MV-4-11 (cell line): ENCODE measurements at regions not wholly inside any gene's neighbourhood (a gene's known extent, or its start where the extent isn't known, plus 50 kb on each side); places are given as distances from the start of the nearest gene placed in this dataset.
"Not testable (repeated sequence)": the region's sequence is repeated elsewhere in the genome, so short reads cannot be mapped to it uniquely, and the experiment has no call there.

ENCODE experiments used
- DNase-seq: peaks from one replicate; lab custom pipeline; 2025; lab: John Stamatoyannopoulos, UW

DNA sequence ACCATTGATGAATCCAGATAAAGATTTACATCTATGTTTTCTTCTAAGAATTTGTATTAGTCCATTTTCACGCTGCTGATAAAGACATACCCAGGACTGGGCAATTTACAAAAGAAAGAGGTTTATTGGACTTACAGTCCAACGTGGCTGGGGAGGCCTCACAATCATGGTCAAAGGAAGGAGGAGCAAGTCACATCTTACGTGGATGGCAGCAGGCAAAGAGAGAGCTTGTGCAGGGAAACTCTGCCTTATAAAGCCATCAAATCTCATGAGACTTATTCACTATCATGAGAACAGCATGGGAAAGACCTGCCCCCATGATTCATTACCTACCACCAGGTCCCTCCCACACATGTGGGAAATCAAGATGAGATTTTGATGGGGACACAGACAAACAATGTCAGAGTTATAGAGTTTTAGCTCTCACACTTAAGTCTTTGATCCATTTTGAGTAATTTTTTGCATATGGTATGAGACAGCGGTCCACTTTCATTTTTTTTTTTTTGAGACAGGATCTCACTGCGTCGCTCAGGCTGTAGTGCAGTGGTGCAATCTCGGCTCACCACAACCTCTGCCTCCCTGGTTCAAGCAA, 53.5 kb upstream of the JADE2 start:
- not testable (repeated sequence) for DNase-seq

DNA sequence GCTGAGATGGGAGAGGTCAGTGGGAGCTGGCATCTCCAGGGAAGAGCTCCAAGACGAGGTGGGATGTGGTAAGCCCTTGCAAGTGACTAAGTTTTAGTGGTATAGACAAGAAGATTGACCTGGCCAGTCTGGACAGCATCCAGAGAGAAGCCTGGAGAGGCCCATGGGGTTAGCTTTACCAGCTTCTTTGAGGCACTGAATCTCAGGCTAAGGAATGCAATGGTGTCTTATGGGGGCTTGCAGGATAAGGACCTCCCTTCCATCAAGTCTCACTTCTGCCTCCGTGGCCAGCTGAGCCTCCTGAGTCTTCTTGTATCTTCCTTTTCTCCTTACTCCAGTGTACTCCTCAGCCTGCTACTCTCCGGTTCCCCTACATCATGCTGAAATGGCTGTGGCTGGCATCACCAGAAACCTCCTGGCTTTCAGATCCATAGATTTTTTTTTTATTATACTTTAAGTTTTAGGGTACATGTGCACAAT, 56.5 kb upstream of the JADE2 start:
- no peak for DNase-seq

DNA sequence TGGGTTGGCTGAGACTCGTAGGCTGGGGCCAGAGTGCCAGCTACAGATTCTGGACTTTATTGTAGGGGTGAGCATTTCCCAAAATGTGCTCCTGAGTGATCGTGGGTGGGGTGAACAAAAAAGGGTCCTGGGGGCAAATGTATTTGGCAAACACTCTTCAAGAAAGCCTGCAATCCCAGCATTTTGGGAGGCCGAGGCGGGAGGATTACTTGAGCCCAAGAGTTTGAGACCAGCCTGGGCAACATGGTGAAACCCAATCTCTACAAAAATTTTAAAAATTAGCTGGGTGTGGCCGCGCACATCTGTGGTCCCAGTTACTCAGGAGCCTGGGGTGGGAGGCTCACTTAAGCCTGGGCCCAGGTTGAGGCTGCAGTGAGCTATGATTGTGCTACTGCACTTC, 55.5 kb upstream of the CDKN2AIPNL start:
- DNase-seq, result no peak

DNA sequence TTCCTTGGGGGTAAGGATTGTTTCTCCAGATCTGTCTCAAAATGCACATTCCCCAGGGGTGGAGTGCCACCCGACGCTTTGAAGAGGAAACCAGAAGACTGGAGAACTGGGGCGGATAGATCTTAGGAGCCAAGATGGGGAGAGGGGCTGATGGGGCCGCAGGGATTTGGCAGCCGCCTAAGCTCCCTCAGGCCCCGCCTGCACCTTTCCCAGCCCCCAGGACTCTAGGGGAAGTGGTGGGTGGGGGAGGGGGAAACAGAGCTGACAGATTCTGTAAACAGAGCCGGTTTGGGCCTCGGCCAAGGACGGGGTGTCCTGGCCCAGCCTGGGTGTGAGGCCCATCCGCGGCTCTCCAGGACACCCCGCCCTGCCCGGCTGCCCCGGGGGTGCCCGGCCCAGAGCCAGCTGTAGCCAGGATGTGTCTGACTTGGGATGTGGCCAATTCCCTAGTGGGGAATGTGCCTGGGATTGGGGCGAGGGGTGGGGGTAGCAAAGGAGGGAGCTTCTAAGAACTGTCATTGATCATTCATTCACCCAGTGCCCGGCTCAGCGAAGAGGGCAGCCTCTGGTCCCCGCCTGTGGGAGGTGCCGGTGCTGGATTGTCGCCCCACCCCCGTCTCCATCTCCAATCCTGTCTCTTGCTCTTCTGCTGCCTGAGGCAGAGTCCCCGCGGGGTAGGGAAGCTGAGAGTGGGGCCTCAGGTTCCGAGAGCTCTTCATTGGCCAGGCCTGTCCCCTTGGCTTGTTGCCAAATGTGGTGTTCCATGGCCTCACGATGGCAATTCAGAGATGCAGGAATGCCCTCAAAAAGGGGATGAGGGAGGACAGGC, 54.8 kb upstream of the CDKN2AIPNL start:
- peak; percentile 37 for DNase-seq

DNA sequence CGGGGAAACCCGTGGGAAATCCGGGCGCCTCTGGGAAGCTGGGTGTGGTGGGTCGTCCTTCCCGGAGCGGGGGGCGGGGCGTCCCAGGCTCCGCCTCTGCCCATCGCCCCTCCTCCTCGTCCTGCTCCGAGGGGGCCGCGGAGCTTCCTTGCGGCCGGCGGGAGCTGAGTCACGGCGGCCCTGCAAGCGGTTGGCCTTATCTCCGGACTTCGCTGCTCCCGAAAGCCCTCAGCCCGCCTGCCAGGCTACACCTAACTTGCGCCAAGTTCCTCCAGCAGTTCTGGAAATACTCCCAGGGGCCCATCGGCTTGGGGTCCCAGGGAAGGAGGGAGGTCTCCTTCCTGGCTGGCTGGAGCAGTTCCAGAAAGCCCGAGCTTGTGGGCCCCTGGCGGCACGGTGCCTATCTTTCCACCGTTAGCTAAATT, 54.1 kb upstream of the CDKN2AIPNL start:
- peak; percentile 74 for DNase-seq

DNA sequence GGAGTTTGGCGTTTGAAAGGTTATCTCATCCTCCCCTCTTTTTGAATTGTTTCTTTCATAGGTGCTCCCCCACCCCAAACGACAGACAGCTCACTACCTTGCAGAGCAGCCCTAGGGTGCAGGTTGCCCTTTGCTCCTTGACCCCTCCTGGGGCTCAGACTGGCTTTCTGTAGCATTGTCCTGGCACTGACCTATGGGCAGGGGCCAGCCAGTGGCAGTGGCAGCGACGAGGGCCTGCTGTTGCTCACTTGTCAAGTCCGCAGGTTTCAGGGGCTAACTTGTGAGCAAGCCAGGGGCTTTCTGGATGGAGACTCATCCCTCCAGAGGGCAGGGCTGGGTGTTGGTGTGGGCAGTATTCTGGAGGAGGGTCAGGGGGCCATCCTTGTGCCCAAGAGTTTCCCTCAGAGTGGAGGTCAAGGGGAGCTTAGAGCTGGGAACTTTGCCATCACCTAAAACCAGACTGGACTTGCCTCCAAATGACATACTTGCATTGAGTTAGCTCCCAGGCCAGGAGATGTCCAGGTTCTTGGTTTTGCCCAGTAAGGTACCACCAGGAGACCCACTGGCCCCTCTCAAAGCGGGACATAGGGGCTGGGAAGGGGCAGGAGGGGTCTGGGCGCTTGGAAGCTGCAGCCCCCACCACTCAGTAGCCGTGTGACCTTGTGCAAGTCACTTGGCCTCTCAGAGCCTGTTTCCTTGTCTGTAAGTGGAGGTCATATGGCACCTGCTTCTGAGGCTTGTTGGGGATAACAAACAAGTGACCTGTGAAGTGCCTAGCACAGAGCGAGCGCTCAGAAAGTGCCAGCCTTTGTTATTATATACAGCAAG, 53.5 kb upstream of the CDKN2AIPNL start:
- DNase-seq, result no peak

DNA sequence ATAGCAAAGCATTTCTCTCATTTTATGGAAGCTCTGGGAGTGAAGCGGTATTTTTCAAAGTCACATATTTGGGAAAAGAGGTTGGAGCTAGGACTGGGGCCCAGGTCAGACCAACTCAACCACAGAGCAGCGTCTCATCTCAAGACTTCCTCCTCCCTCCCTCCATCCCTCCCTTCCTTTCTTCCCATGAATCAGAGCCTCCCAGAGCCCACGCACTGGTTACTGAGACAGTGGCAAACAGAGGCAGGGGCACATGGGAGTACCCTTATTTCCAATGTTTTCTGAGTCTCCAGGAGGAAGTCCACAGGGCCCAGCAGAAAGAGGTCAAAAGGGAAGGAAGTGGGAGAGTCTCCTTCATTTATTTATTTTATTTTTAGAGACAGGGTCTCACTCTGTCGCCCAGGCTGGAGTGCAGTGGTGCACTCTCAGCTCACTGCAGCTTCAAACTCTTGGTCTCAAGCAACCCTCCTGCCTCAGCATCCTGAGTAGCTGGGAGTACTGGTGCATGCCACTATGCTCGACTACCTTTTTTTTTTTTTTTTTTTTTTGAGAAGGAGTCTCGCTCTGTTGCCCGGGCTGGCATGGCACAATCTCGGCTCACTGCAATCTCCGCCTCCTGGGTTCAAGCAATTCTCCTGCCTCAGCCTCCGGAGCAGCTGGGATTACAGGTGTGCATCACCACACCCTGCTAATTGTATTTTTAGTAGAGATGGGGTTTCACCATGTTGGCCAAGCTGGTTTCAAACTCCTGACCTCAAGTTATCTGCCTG, 52.5 kb upstream of the CDKN2AIPNL start:
- DNase-seq, result no peak

DNA sequence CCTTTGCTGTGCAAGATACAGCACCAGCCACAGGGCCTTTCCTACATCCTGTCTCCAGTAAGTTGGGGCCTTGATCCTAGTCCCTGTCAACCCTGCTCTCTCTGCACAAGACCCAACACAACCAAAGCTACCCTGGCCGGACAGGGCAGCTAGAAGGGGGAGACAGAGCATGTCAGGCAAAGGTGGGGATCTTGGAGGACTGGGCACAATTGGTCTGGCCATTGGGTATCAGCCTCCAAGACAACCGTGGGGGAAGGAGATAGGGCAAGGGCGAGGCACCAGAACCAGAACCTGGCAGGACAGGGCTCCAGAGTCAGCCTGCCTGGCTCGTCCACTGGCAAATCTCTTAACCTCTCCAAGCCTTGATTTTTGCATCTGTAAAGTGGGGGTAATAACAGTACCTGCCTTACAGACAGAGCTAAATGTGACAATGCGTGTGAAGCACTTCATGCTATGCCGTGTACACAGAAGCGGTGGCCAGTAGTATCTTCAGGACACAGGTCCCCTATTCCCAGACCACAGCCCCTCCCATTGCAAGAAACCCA, 51.6 kb upstream of the CDKN2AIPNL start:
- DNase-seq, result no peak

DNA sequence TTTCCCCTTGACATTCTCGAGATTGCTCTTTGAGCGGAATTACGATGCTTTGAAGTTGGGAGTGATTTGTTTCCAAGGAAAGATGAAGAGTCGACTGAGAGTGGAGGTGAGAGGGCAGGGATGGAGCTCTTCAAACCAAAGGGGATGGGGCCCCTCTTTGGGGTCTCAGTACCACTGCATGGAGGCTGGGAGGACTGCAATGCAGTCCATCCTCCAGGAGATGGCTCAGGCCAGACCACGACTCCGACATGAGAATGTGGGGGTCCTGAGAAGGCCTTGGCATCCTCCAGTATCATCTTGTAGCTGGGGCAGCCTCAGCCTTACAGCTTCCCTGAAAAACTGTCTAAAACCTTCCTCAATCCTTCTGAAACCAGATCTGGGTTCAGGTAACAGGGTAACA, 51.1 kb upstream of the CDKN2AIPNL start:
- no peak for DNase-seq

DNA sequence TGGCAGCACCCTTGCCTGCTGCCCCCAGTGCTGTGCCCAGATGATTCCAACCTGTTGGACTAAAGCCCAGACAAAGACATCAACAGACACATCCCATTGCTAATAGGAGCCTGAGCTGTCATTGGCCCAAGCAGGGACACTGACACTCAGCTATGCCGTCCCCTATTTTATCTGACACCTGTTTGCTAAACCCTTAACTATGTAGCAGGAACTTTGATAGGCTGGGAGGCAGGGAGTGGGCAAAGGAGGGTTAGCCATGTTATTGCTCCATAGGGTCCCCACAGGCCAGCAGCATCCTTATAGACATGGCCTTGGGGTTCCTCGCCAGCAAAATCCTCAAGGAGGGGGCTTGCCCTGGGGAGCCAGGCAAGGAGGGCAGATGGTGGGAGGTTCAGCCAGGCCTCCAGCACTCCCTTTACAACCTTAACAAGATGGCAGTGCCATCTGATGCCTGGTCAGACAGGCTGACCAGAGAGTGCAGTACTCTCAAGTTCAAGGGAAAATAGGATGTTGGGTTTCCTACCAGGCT, 50.4 kb upstream of the CDKN2AIPNL start:
- no peak for DNase-seq
